Kidney glomerular epithelial cell (primary cell): ENCODE measurements at regions not wholly inside any gene's neighbourhood (a gene's known extent, or its start where the extent isn't known, plus 50 kb on each side); places are given as distances from the start of the nearest gene placed in this dataset.
"Not testable (repeated sequence)": the region's sequence is repeated elsewhere in the genome, so short reads cannot be mapped to it uniquely, and the experiment has no call there.

ENCODE experiments used
- DNase-seq: peaks from one replicate; lab custom pipeline; 2025; lab: John Stamatoyannopoulos, UW

- DNase-seq = no peak
Observed at GRCh38 chr1:94769551-94769950, 50.6 kb upstream of the SLC44A3 start.

- DNase-seq = no peak
Observed at GRCh38 chr1:94768036-94768435, 52.1 kb upstream of the SLC44A3 start.

- DNase-seq = no peak
Observed at GRCh38 chr1:94765958-94766357, 54.2 kb upstream of the SLC44A3 start.

DNA sequence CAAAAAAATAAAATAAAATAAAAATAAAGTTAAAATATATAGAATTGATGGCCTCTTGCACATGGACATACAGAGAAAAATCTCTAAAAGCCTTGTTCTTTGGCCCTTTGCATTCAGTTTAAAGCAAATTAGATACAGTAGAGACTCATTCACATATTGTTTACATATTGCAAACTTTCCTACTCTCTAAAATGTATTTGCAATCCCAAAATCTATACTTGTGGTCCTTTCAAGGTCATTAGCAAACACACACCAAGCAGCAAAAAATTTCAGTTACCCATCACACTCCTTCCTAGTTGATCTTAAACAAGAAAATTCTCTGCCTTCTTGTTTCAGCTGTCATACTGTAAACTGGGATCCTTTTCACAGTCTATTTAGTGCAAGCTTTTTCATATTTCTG lies 61.0 kb upstream of the SLC44A3 start:
- no peak for DNase-seq

- peak; percentile 19 for DNase-seq
Observed at GRCh38 chr1:94757931-94758330, 62.2 kb upstream of the SLC44A3 start.

DNA sequence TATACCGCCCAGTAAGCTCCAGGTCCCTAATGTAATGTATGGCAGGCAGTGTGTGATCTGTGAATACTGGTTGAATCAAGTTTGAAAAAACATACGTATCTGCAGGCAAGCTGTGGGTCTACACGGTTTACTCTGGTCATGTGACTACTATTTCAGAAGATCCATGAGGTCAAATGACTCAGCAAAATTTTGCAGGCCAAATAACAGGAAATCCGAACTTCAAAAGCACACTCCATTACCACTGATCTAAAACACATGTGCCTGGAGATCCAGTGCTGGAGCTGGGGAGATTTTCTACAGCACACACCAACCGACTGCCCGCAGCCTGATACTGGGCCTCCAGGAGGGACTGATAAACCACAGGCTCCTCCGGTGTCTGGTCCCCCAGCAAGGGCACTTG lies 64.5 kb upstream of the SLC44A3 start:
- no peak for DNase-seq

GRCh38 chr1:94755016-94755415 lies 65.1 kb upstream of the SLC44A3 start:
- DNase-seq = not testable (repeated sequence)

DNA sequence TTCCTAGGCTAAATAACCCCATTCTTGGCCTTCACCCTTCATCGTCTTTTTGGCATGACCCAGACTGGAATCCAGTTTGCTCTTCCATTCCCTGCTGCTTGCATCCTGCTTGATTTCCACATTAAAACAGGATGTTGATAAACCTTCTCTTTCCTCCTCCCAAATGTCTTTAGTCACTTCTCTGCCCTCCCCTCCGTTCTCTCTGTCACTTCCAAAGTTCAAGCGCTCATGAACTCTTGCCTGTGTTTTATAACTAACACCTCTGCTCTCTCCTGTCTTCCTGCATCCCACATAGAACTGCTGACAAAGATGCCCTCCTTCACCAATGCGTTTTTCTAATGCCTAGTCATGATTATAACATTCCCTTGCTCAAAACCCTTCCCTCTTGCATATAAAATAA lies 65.6 kb upstream of the SLC44A3 start:
- DNase-seq = no peak

- DNase-seq = no peak
Observed at GRCh38 chr1:94754095-94754494, 66.1 kb upstream of the SLC44A3 start.

DNA sequence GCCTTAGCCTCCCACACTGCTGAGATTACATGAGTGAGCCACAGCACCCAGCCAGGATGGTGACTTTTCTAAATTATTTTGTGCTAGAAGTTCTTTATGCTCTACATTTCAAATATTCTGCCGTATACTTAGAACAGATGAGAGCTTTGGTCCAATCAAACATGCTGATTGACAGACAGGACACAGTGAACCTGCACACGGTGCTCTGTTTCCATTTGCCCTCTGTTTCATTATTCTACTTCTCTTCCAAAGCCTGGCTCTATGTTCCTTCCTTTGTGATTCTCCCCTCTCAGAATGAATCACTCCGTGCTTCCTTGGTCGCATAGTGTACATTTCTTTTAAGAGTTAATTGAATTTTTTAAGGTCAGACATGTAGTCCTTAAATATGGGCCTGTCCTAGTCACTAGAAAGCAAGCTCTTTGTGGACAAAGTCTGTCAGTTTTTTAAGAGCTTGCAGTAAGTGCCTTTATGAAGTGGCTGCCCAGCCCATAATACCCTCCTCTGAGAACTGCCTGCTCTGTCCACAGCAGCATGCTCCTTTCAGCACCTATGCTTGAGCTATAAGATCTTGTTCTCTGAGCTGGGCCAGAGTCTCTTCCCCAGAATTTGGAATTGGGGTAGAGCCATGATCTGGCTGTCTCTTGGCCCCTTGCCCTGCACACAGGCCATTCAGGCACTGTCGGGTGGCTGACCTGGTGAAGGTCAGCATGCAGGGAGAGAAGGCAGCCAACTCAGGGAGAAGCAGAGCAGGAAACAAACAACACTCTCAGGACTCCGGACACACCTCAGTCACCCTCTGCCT lies 66.8 kb upstream of the SLC44A3 start:
- DNase-seq = no peak

DNA sequence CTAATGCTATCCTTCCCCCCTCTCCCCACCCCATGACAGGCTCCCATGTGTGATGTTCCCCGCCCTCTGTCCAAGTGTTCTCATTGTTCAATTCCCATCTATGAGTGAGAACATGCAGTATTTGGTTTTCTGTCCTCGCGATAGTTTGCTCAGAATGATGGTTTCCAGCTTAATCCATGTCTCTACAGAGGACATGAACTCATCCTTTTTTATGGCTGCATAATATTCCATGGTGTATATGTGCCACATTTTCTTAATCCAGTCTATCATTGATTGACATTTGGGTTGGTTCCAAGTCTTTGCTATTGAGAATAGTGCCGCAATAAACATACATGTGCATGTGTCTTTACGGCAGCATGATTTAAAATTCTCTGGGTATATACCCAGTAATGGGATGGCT lies 68.7 kb upstream of the SLC44A3 start:
- DNase-seq = not testable (repeated sequence)

DNA sequence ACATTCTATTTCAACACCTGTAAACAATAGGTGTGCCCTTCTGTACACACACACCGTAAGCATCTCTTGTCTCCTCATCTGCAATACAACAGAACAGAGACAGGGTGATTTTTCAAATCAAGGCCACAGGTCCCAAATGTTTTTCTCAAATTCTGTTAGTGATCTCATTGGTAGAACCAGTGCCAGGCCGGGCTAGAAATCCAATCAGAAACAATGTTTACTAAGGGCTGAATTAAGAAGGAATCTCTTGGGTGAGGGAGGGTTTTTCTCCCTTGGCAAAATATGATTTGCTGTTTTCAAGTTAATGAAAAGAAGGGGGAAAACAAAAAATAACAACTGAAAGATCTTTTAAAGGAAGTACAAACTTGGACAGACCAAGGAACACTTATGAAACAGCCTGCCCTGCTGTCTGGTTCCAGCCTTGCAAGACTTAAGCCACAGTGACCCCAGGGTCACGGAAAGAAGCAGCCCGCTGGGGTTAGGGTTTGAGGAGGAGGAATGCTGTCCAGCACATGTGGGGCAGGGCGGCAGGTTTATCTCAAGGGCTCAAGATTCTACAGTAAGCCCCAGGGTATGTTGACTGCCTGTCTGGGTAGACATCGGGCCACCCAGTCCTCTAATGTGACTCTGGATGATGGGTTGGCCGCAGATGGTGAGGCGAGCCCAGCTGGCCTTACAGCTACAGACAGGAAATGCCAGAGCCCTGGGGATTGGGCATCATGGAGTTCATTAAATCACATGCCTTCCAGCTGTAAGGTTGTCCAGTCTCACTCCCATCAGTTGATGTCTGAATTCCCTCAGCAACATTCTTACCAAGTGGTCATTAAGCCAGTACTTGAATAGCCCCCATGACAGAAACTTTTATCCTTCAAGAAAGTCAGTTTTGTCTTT lies 73.3 kb upstream of the SLC44A3 start:
- no peak for DNase-seq

DNA sequence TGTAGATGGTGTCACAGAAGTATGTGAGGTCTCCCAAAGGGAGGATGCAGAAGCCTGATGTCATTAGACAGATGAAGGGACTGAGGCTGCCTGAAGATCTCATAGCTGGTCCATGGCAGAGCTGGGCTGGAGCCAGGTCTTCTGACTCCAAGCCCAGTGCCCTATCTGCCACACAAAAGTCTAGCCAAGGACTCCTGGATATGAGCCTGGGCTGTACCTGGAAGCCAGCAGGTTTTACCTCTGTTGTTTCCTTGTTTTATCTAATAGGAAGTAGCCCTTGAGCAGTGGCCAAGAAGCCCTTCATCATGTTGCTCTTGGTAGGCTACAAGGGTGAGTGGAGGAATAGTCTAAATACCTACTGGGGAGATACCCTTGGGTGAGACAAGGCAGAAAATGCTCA lies 74.4 kb upstream of the SLC44A3 start:
- no peak for DNase-seq

- no peak for DNase-seq
Observed at GRCh38 chr1:94743862-94744261, 76.3 kb upstream of the SLC44A3 start.

DNA sequence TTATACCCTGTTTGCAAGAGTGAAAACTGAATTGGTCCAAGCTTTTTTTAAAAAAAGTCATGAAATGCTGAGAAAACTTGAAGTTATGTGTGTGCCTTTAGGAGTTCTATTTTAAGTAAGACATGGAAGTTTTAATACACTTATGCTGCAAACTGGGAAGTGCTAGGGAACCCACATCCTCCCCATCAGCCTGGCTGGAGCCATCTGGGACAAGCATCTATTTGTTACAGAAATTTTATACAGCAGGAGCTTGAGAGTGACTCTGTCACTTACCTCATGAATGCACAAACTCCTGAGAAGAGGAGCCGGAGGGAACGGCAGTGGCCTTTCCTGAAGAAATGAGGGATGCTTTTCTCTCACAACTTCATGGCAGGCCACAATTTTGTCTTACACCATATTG lies 78.2 kb upstream of the SLC44A3 start:
- no peak for DNase-seq

GRCh38 chr1:94741510-94741909 lies 78.6 kb upstream of the SLC44A3 start:
- DNase-seq = no peak

GRCh38 chr1:94739521-94740061 lies 80.6 kb upstream of the SLC44A3 start:
- peak; percentile 59 for DNase-seq

DNA sequence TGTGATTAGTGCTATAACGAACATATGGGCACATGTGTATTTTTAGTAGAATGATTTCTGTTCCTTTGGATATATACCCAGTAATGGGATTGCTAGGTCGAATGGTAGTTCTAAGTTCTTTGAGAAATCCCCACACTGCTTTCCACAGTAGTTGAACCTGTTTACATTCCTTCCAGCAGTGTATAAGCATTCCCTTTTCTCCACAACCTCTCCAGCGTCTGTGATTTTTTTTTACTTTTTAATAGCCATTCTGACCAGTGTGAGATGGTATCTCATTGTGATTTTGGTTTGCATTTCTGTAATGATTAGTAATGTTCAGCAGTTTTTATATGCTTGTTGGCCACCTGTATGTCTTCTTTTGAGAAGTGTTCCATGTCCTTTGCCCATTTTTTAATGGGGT lies 81.8 kb upstream of the SLC44A3 start:
- no peak for DNase-seq

- DNase-seq = no peak
Observed at GRCh38 chr1:94737124-94737998, 82.8 kb upstream of the SLC44A3 start.

GRCh38 chr1:94736549-94736948 lies 83.6 kb upstream of the SLC44A3 start:
- no peak for DNase-seq

- DNase-seq = no peak
Observed at GRCh38 chr1:94736073-94736472, 84.1 kb upstream of the SLC44A3 start.
